Neuronal stem cell (in vitro differentiated cells): ENCODE measurements at regions not wholly inside any gene's neighbourhood (a gene's known extent, or its start where the extent isn't known, plus 50 kb on each side); places are given as distances from the start of the nearest gene placed in this dataset.

Experiments used
- DNase-seq: peaks from one replicate; pipeline ENCODE4 v3.0.0-alpha.2; 2013; ENCODE audit warnings: low spot score
- H2AFZ ChIP-seq: one replicate; pipeline ENCODE4 v1.6.1; 2013; ENCODE audit warnings: mild to moderate bottlenecking, low read length, inconsistent platforms
- H2AK5ac ChIP-seq: 2 replicates; pipeline ENCODE4 v1.6.1; 2013; ENCODE audit warnings: low read depth, mild to moderate bottlenecking, inconsistent platforms, low read length, moderate library complexity, mixed read lengths
- H2BK120ac ChIP-seq: 2 replicates; pipeline ENCODE4 v1.6.1; 2013; ENCODE audit warnings: low read depth, mild to moderate bottlenecking, inconsistent platforms, low read length, moderate library complexity, mixed read lengths
- H2BK12ac ChIP-seq: one replicate; pipeline ENCODE4 v1.6.1; 2013; ENCODE audit warnings: low read length, inconsistent platforms
- H2BK15ac ChIP-seq: 2 replicates; pipeline ENCODE4 v1.6.1; 2013; ENCODE audit warnings: mild to moderate bottlenecking, low read length, inconsistent platforms, mixed read lengths
- H2BK5ac ChIP-seq: one replicate; pipeline ENCODE4 v1.6.1; 2013; ENCODE audit warnings: inconsistent platforms, mild to moderate bottlenecking, low read length, moderate library complexity
- H3K14ac ChIP-seq: one replicate; pipeline ENCODE4 v1.6.1; 2013; ENCODE audit warnings: low read length, inconsistent platforms
- H3K18ac ChIP-seq: 2 replicates; pipeline ENCODE4 v1.6.1; 2013; ENCODE audit warnings: low read length, inconsistent platforms
- H3K23ac ChIP-seq: 2 replicates; pipeline ENCODE4 v1.6.1; 2013; ENCODE audit warnings: low read depth, mild to moderate bottlenecking, mixed read lengths, low read length, inconsistent platforms; ENCODE audit not compliant: poor library complexity
- H3K27ac ChIP-seq: replicated peaks from 3 replicates; pipeline ENCODE4 v1.5.1; 2013; ENCODE audit warnings: low read length, inconsistent platforms
- H3K27me3 ChIP-seq, 3 experiments: 2 replicates each; pipeline ENCODE4 v1.6.1; 2013; ENCODE audit warnings: low read length in 3 of 3, mild to moderate bottlenecking in 2 of 3, inconsistent platforms in 1 of 3, low read depth in 1 of 3, mixed read lengths in 1 of 3, moderate library complexity in 1 of 3; ENCODE audit not compliant: control insufficient read depth in 3 of 3, insufficient read depth in 3 of 3
- H3K36me3 ChIP-seq, 2 donors: replicated peaks in 1 of 2; 2 replicates each; pipeline ENCODE4 v1.6.1; 2013; ENCODE audit warnings: low read length in 2 of 2; ENCODE audit not compliant: control insufficient read depth in 2 of 2, insufficient read depth in 2 of 2
- H3K4ac ChIP-seq: 2 replicates; pipeline ENCODE4 v1.6.1; 2013; ENCODE audit warnings: inconsistent platforms, mild to moderate bottlenecking, low read length, moderate library complexity
- H3K4me1 ChIP-seq, 2 donors: 1 replicate in 1 of 2; 2 replicates in 1 of 2; pipeline ENCODE4 v1.6.1; 2013; ENCODE audit warnings: low read length in 2 of 2, low read depth in 1 of 2; ENCODE audit not compliant: control insufficient read depth in 2 of 2, insufficient read depth in 1 of 2
- H3K4me2 ChIP-seq: one replicate; pipeline ENCODE4 v1.6.1; 2013; ENCODE audit warnings: mild to moderate bottlenecking, low read length, inconsistent platforms; ENCODE audit not compliant: insufficient read depth, poor library complexity, severe bottlenecking
- H3K4me3 ChIP-seq, 2 donors: 2 replicates each; pipeline ENCODE4 v1.5.1; 2013; ENCODE audit warnings: low read length in 2 of 2, mild to moderate bottlenecking in 2 of 2, inconsistent platforms in 1 of 2, moderate library complexity in 1 of 2
- H3K79me1 ChIP-seq: one replicate; pipeline ENCODE4 v1.6.1; 2013; ENCODE audit warnings: low read depth, mild to moderate bottlenecking, inconsistent platforms, low read length, moderate library complexity
- H3K9ac ChIP-seq: one replicate; pipeline ENCODE4 v1.6.1; 2013; ENCODE audit warnings: mild to moderate bottlenecking, low read depth, low read length, inconsistent platforms; ENCODE audit not compliant: poor library complexity
- H3K9me3 ChIP-seq, 2 donors: replicated peaks in 1 of 2; 2 replicates each; pipeline versions ENCODE3 to v1.6.1; 2013; ENCODE audit warnings: low read length in 2 of 2, mild to moderate bottlenecking in 2 of 2, inconsistent platforms in 1 of 2, low read depth in 1 of 2, mixed read lengths in 1 of 2, moderate library complexity in 1 of 2; ENCODE audit not compliant: control insufficient read depth in 2 of 2, insufficient read depth in 1 of 2
- H4K8ac ChIP-seq: one replicate; pipeline ENCODE4 v1.6.1; 2013; ENCODE audit warnings: low read depth, mild to moderate bottlenecking, inconsistent platforms, low read length, moderate library complexity
- H4K91ac ChIP-seq: one replicate; pipeline ENCODE4 v1.6.1; 2013; ENCODE audit warnings: low read length, low read depth, mild to moderate bottlenecking, inconsistent platforms; ENCODE audit not compliant: poor library complexity
- WGBS, 2 donors: extraction: QIAGEN DNeasy Blood & Tissue Kit; methylation state at CpG; one replicate each; pipeline ENCODE4 v1.1.7; 2013; ENCODE audit warnings: missing lambda C conversion rate in 2 of 2, mixed read lengths in 1 of 2; ENCODE audit not compliant: insufficient read length in 2 of 2, insufficient replicate concordance in 1 of 2; ENCODE audit errors: extremely low coverage in 2 of 2; 5-methylcytosine and 5-hydroxymethylcytosine counted together

- no peak overlapping the region for H4K91ac ChIP-seq
- H2AFZ ChIP-seq, result no peak overlapping the region
- H3K9ac ChIP-seq, result no peak overlapping the region
- H2BK12ac ChIP-seq, result no peak overlapping the region
- H2BK15ac ChIP-seq, result no peak overlapping the region
- H3K4me3 ChIP-seq, result no peak overlapping the region
- no peak overlapping the region for H3K4ac ChIP-seq
- no peak overlapping the region for H3K14ac ChIP-seq
- H2BK5ac ChIP-seq, result no peak overlapping the region
- no peak overlapping the region for H3K4me2 ChIP-seq
- H3K9me3 ChIP-seq, result peaks cover 0 to 24% of the 10 kb centered on the region in 2 donors
- H3K27ac ChIP-seq, result no peak overlapping the region
- H3K79me1 ChIP-seq, result peaks cover 4% of the 10 kb centered on the region
- no peak overlapping the region for H3K23ac ChIP-seq
- no CpG with 5 or more reads among the region's 5 CpGs for WGBS, 2 donors
- peaks cover 0 to 4% of the 10 kb centered on the region in 2 donors for H3K4me1 ChIP-seq
- DNase-seq, result no peak
- H3K36me3 ChIP-seq, result peaks cover 2 to 39% of the 10 kb centered on the region in 2 donors
- H2BK120ac ChIP-seq, result no peak overlapping the region
- H2AK5ac ChIP-seq, result no peak overlapping the region
- no peak overlapping the region for H3K18ac ChIP-seq
- no peak overlapping the region for H4K8ac ChIP-seq
- no peaks in the 10 kb centered on the region for H3K27me3 ChIP-seq
Observed at GRCh38 chr22:42199025-42199424, 68.4 kb upstream of the CYP2D6 start.

GRCh38 chr22:42198226-42198625 lies 67.6 kb upstream of the CYP2D6 start:
- Histone ChIP-seq H3K9ac (no peak overlapping the region), H2BK5ac (no peak overlapping the region), H3K27me3 (no peaks in the 10 kb centered on the region)

GRCh38 chr22:42196454-42196853 lies 65.8 kb upstream of the CYP2D6 start:
- no peak for DNase-seq
- H3K23ac ChIP-seq, result no peak overlapping the region
- H3K9me3 ChIP-seq, result peaks cover 0 to 10% of the 10 kb centered on the region in 2 donors
- no peak overlapping the region for H3K4ac ChIP-seq
- H3K27me3 ChIP-seq, result no peaks in the 10 kb centered on the region
- H4K8ac ChIP-seq, result no peak overlapping the region
- no peak overlapping the region for H3K9ac ChIP-seq
- no peak overlapping the region for H2BK15ac ChIP-seq
- H2BK120ac ChIP-seq, result no peak overlapping the region
- no peak overlapping the region for H2AFZ ChIP-seq
- no peak overlapping the region for H3K18ac ChIP-seq
- peaks cover 4% of the 10 kb centered on the region for H3K79me1 ChIP-seq
- H3K36me3 ChIP-seq, result peaks cover 0 to 16% of the 10 kb centered on the region in 2 donors
- no CpG with 5 or more reads among the region's 2 CpGs for WGBS, 2 donors
- no peak overlapping the region for H3K14ac ChIP-seq
- no peak overlapping the region for H2AK5ac ChIP-seq
- no peak overlapping the region for H2BK5ac ChIP-seq
- no peak overlapping the region for H3K4me2 ChIP-seq
- H3K4me3 ChIP-seq, result no peak overlapping the region
- no peak overlapping the region for H3K27ac ChIP-seq
- no peak overlapping the region for H4K91ac ChIP-seq
- no peak overlapping the region for H2BK12ac ChIP-seq
- no peaks in the 10 kb centered on the region for H3K4me1 ChIP-seq

More at GRCh38 chr22:42198226-42198625, 67.6 kb upstream of the CYP2D6 start:
- Histone ChIP-seq H4K8ac (no peak overlapping the region), H3K4me3 (no peak overlapping the region), H3K79me1 (peaks cover 4% of the 10 kb centered on the region), H2AK5ac (no peak overlapping the region), H3K27ac (no peak overlapping the region), H2BK120ac (no peak overlapping the region), H3K4me2 (no peak overlapping the region), H2AFZ (no peak overlapping the region), H3K18ac (no peak overlapping the region), H2BK12ac (no peak overlapping the region), H3K14ac (no peak overlapping the region), H3K4ac (no peak overlapping the region), H3K9me3 (peaks cover 0 to 24% of the 10 kb centered on the region in 2 donors), H2BK15ac (no peak overlapping the region), H3K4me1 (no peaks in the 10 kb centered on the region), H4K91ac (no peak overlapping the region), H3K23ac (no peak overlapping the region), H3K36me3 (peaks cover 2 to 33% of the 10 kb centered on the region in 2 donors)
- WGBS, 2 donors, result no CpG with 5 or more reads among the region's 3 CpGs
- DNase-seq, result no peak

GRCh38 chr22:42194953-42195352 lies 64.3 kb upstream of the CYP2D6 start:
- Histone ChIP-seq H4K8ac (no peak overlapping the region), H2BK120ac (no peak overlapping the region), H2AFZ (no peak overlapping the region), H2BK15ac (no peak overlapping the region), H3K4ac (no peak overlapping the region), H3K27ac (no peak overlapping the region), H2BK5ac (no peak overlapping the region), H3K14ac (no peak overlapping the region), H3K27me3 (no peaks in the 10 kb centered on the region), H4K91ac (no peak overlapping the region), H3K4me3 (no peak overlapping the region), H3K36me3 (peaks cover 0 to 7% of the 10 kb centered on the region in 2 donors), H3K4me2 (no peak overlapping the region), H3K4me1 (no peaks in the 10 kb centered on the region), H3K9ac (no peak overlapping the region), H3K79me1 (no peaks in the 10 kb centered on the region), H3K23ac (no peak overlapping the region), H3K18ac (no peak overlapping the region), H2AK5ac (no peak overlapping the region), H2BK12ac (no peak overlapping the region), H3K9me3 (no peaks in the 10 kb centered on the region)
- DNase-seq, result no peak
